Gastroesophageal sphincter (tissue), 3 donors: ENCODE measurements at regions not wholly inside any gene's neighbourhood (a gene's known extent, or its start where the extent isn't known, plus 50 kb on each side); places are given as distances from the start of the nearest gene placed in this dataset.

Experiments used
- POLR2A ChIP-seq, 2 donors: fragments of 450-650 bp; IDR thresholded peaks; one replicate each; pipeline ENCODE4 v1.6.1; 2017; ENCODE audit warnings: antibody characterized with exemption in 2 of 2, mild to moderate bottlenecking in 2 of 2, moderate library complexity in 1 of 2
- POLR2AphosphoS5 ChIP-seq: sonication (generic); formaldehyde crosslinking; IDR thresholded peaks from one replicate; pipeline ENCODE4 v1.6.1; 2017; ENCODE audit warnings: antibody characterized with exemption
- TF ChIP-seq, protein P1 (sequence below), 4 experiments: fragments of 200-600 bp in 2 of 4; fragments of 450-650 bp in 2 of 4; sonication (generic) in 1 of 4; IDR thresholded peaks; one replicate each; pipeline ENCODE4 v1.5.1; 2017 to 2019; ENCODE audit warnings: antibody characterized with exemption in 4 of 4, mild to moderate bottlenecking in 2 of 4, moderate library complexity in 2 of 4

DNA sequence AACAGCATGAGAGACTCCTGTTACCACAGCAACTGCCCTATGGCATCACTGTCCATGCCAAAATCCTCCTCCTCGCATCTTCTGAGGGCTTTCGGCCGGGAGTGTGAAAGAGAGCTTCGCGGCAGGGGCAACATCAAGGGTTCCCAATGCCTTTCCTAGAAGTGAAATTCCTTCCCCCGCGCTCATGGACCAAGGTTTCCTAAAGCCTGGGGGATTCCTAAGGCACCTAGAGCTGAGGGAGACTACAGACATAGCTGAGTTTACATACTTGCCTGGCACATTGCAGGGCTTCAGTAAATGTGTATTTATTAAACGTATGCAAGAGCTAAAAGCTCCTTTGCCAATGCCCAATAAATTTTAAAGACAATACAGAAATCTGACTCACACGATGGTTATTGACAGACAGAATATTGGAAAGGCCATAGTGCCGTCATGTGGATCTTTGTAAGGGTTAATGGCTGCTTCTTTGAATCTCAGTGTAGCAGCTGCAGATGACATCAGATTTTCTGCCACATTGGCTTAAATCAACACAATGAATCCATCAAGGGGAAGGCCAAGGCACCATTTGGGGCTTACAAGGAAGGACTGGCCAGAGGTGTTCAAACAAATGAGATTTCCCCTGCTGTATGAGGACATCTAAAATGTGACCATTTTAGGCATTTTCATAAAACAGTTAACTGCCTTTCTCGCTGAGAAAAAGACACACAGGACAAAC is 281.2 kb upstream of the JARID2 start:
- TF ChIP-seq POLR2A (IDR thresholded peaks at IDR 0.05) (no peak), POLR2AphosphoS5 (no peak)
- TF ChIP-seq, protein P1, sequence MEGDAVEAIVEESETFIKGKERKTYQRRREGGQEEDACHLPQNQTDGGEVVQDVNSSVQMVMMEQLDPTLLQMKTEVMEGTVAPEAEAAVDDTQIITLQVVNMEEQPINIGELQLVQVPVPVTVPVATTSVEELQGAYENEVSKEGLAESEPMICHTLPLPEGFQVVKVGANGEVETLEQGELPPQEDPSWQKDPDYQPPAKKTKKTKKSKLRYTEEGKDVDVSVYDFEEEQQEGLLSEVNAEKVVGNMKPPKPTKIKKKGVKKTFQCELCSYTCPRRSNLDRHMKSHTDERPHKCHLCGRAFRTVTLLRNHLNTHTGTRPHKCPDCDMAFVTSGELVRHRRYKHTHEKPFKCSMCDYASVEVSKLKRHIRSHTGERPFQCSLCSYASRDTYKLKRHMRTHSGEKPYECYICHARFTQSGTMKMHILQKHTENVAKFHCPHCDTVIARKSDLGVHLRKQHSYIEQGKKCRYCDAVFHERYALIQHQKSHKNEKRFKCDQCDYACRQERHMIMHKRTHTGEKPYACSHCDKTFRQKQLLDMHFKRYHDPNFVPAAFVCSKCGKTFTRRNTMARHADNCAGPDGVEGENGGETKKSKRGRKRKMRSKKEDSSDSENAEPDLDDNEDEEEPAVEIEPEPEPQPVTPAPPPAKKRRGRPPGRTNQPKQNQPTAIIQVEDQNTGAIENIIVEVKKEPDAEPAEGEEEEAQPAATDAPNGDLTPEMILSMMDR (IDR thresholded peaks at IDR 0.05): no peak
